ENCODE measurements at regions not wholly inside any gene's neighbourhood (a gene's known extent, or its start where the extent isn't known, plus 50 kb on each side); places are given as distances from the start of the nearest gene placed in this dataset.
A peak's percentile ranks its signal among the peaks of the same experiment; 100 is the strongest.
"Not testable (repeated sequence)": the region's sequence is repeated elsewhere in the genome, so short reads cannot be mapped to it uniquely, and the experiment has no call there.

DNA sequence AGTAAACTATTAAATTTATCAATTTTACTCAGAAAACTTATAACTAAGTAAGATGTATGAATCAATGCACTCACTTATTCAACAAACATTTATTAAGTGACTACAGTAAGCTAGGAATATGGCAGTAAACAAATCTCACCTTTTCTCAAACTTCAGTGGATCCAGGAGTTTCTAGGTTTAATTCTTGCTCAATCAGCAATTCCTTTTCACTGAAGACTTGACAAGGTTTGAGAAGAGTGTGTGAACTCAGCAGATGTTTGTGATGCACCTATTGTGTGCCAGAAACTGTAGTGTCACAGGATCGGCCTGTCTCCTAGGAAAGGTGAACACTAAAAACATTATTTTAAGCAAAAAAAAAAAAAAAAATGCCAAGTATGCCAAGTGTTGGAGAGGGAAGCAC is 167.8 kb downstream of the ALG10 start:
- no peak for DNase-seq

DNA sequence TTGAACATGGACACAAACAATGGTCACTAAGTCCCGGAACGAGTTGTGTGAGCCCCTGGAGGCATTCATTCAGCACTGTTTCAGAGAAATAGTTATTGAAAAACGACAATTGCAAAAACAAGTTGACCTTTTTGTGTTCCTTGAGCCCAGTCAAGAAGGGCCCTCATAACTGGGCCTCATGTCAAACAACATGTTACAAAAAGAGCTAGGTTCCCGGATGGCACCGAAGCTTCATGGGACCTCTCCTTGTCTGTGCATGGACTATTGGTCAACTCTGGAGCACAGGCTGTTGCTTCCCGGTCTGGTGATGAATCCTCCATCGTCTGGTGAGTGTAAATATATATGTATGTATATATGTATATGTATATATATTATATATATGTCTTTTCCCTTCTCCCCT is 176.6 kb downstream of the ALG10 start:
- no peak for DNase-seq

DNA sequence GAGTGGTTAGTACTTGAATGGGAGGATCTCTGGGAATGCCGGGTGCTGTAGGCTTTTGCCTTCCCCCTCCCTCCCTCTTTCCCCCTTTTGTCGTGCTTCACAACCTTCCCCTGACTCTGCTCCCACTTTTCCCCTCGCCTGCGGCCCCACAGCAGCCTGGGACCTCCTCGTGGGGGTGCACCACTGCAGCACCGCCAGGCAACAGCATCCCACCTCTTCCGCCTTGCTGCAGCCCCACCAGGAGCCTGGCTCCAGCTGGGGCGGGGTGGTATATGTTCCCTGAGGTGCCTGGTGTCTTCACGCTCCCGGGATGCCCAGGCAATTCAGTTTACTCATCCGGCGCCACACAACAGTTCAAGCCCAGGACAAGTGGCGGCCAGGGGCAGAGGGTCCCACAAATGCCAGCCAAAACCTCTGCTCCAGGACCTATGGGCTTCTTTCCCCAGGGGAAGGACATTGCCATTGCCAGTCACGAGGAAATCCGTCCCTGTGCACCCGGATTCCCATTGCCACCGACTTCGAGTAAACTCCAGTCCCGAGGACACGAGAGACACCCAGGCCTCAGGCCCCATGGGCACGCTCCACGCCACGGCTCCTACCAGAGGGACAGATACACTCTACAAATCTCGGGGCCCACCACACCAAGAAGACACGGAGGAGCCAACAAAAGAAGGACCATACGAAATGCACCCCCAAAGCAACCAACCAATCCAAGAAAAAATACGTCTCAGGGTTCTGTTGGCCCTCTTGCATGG is 181.7 kb downstream of the ALG10 start:
- no peak for DNase-seq

DNA sequence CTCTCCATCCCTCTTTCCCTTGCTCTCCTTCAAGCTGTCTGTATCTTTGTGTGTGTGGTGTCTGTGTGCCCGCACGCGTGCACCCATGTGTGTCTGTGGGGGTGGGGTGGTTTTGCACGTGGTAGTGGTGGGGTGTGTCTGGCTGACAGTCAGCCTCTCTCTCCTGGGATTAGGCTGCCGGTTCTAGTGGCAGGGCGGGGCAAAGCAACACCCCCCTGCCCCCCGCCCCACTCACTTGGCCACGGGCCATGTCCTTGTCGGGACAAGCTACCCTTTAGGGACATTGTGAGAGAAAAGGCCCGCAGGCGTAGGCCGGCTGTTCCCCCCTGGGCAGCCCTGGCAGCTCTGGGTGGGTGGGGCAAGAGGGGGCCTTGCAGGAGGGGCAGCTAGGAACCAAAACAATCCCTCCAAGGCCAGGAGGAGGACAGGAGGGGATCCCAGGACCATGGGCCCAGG is 182.6 kb downstream of the ALG10 start:
- no peak for DNase-seq

DNA sequence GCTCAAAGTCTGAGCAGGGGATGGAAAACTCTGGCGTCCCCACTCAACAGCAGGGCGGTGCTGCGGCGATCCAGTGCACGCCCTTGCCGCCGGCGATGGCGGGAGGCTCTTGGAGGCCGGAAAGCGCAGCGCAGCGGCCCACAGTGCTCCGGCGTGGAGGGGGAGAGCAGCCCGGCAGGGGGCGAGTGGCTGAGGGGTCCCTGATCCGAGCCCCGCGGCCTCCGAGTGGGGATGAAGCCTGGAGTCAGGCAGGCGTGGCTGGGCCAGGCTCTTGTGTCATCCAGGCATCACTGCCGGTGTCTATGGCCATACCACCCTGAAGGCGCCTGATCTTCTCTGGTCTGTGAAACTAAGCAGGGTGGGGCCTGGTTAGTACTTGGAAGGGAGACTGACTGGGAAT is 183.1 kb downstream of the ALG10 start:
- DNase-seq, result no peak

DNA sequence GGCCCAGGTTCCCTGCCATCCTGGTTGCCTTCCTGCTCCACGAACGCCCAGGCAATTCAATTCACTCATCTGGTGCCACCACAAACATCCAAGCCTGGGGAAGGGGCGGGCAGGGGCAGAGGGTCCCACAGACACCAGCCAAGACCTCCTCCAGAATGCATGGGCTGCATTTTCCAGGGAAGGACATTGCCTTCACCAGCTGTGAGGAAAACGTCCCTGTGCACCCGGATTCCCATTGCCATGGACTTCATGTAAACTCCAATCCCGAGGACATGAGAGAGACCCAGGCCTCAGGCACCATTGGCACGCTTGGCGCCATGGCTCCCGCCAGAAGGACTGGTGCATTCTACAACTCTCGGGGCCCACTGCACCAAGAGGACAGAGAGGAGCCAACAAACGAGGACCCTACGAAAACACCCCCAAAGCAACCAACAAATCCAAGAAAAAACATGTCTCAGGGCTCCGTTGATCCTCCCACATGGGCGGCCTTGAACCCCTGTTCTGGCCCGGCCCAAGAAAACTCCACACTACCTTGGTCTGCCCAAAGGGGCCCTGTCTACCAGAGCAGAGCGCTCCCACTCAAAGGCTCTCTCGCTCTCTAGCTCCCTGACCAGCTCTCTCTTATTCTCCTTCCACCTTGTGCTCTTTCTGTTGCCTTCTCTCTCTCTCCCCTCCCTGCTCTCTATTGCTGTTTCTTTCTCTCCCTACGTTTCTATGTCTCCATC is 183.9 kb downstream of the ALG10 start:
- no peak for DNase-seq

DNA sequence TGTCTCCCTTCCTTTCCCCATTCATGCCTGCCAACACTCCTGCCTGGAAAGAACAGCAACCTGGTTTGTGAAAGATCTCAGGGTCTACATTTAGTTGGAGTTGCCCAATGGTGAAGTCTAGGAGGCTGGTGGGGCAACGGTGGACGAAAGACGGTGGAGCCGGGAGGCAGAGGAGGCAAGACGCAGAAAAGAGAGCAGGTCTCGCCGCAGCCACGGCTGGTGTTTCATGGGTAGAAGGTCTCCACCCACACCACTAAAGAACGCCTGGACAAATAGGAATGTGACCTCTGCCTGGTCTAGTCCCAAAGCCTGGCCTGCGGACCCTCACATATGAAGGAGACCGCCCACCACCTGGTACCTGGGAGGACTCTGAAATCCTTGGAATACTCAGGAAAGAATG is 185.6 kb downstream of the ALG10 start:
- DNase-seq, result no peak

DNA sequence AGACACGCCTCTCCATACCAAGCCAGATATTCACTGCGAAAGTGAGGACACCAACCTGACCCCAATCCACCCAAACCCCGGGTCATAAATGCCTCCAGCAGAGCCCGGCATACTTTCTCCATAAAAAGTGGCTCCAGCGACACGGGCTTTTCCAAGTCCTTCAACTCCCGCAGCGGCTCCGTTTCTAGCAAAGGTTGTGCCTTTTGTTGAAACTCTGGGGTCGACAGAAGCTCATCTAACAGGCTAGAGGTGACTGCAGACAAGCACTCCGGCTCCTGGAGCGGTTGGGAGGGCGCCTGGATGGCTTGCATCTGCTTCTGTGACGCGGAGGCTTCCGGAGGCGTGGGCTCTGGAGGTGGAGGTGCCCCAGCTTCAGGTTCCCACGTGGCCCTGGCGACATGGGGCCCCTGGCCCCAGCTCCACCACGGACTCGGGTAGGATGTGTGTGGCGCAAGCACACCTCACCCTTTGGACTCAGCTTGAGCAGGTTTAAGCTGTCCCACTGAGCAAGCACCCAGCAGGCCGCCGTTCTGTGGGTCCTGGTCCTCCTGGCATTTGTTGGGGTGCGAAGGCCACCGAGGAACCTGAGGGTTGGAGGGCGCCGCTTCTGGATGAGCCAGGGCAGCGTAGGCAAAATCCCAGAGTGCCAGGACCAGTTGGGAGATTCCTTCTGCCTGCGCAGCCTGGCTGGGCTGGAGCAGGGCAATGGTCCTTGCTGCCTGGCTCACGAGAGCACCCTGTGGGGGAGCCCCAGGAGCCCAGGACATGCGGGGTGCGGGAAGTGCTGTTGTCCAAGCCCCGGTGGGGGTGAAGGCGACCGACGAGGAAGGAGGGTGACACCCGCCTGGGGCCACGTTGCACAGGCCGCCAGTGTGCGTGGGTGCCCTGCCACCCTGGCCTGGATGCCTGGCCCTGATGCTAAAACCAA is 186.3 kb downstream of the ALG10 start:
- DNase-seq, result no peak

DNA sequence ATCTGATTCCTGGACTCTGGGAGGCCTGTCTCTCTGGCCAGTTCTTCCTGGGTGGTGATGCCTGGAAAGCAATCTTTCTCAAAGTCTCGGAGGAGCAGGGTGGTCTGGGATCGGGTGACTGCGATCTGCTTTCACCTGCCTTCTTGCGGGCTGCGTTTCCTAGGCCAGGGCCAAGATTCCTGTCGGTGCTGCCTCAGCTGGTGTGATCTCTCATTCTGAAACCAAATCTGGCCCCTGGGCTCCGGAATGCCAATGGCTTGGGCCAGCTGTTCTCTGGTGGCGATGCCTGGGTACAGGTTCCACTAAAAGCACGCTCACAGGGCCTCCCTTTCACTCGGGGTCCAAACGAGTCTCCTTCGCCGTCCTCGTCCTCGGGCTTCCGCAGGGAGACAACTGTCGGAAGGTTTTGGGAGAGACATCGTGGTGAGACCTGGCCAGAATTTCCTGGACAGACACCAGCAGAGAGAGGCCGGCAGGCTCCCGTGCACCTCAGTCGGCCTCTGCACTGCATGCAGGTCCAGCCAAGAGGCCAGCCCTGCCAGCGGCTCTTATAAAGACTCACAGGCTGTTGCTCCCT is 187.1 kb downstream of the ALG10 start:
- no peak for DNase-seq

DNA sequence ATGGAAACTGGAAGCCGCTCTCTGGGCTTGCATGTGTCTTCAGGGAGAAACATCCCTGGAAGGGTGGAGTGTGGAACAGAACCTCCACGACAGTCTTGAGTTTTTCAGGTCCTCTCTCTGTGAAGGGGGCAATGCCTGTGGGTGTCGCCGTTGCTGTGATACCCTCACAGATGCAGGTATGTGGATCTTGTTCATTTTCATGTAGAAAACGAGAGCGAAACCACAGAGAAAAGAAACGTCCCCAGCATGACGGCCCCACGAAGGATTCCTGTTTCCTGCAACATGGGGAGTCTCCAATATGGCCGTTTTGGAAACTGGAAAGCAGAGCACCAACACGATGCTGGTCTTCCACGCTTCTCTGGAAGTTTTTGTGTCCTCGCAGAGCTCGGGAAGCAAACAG is 187.9 kb downstream of the ALG10 start:
- DNase-seq, result no peak

DNA sequence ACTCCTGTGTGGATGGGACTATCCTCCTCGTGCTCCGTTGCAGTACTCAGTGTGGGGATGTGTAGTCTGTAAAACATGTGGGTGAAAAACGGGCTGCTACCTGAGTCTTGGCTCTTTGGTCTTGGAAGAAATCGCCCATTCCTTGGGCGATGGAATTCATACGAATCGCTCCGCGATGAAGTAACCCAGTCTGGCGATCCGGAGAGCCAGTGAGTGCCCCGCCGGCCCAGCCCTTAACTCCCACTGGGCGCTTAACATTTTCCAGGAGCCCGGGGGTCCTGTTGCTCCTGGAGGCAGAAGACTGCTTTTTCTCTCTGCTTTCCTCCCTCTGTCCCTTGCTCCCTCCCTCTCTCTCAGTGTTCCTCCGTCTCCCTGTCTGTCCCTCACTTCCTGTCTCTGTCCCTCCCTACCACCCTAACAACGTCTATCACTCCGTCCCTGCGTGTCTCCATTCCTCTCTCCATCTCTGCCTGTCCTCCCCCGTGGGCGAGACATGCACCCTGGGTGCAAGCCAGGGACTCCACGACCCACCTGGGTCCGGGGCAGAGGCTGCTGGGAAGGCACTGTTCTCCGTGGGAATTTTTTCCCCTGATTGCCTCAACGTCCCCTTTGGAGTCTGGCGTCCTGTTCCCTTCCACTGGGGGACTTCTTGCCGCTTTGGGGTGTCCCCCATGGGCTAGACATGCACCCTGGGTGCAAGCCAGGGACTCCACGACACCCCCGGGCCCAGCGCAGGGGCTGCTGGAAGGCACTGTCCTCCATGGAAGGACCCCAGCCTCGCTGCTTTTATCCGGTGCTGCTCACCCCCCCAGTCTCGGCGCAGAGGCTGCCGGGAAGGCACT is 188.6 kb downstream of the ALG10 start:
- no peak for DNase-seq

DNA sequence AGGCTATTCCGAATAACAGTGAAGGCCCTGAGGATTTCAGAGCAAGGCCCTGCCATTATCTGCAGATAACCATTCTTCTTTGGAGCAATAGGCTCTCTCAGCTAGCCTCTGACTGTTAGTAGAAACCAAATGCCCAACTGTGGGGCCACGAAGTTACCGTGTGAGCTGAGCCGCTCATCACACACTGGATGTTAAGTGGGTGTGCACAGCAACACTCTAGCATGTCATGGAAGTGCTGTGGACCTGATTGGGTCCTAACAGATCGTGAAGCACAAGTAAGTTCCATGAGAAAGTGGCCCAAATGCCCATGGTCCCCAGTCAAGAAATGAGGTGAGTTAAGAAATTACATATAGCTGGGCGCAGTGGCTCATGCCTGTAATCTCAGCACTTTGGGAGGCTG is 190.4 kb downstream of the ALG10 start:
- DNase-seq, result no peak

DNA sequence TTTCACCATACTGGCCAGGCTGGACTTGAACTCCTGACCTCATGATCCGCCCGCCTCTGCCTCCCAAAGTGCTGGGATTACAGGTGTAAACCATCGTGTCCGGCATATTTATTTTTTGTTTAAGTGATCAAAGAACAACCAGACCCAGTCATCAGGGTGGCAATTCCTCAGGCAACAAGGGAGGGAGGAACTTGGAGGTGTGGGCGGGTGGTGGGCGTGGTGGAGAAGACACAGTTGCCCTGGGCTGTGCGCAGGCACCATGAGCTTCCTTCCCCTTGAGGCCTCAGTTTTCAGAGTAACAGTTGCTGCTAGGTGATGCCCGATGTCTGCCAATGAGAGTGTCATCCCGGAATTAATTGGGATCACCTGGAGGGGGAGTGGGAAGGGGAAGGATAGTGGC is 191.7 kb downstream of the ALG10 start:
- DNase-seq, result no peak

DNA sequence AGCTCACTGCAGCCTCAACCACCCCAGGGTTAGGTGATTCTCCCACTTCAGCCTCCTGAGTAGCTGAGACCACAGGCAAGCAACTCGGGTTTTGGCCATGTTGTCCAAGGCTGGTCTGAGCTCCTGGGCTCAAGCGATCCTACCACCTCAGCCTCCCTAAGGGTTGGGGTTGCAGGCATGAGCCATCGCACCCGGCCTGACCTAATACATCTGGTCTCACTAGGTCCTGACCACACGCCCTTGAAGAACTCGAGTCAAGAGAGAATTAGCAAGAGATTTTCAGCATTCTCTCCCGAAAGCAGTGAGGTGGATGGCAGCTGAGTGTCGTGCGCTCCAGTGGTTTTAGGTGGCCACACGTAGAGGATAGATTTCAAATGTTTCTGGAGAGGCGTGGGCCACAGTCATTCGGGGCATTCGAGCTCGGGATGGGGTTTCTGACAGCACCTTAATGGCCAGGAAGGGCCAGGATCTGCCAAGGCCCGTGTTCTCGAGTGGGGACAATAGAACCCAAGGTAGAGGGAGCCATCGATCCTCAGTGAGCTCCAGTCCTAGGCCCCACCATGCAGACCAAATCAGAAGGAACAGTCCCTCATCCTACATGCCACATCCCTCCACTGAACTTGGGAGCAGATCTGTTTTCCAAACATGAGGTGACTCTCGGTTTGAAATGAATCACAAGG is 193.1 kb downstream of the ALG10 start:
- DNase-seq, result no peak

DNA sequence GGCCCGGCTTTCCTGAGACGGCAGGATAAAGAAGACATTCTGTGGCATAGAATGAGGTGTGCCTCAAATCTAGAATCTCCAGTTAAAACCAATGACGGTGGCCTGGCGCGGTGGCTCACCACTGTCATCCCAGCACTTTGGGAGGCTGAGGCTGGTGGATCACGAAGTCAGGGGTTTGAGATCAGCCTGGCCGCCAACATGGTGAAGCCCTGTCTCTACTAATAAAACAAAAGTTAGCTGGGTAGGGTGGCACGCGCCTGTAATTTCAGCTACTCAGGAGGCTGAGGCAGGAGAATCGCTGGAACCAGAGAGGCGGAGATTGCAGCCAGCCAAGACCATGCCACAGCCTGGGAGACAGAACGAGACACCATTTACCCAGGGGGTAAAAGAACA is 193.6 kb downstream of the ALG10 start:
- no peak for DNase-seq

DNA sequence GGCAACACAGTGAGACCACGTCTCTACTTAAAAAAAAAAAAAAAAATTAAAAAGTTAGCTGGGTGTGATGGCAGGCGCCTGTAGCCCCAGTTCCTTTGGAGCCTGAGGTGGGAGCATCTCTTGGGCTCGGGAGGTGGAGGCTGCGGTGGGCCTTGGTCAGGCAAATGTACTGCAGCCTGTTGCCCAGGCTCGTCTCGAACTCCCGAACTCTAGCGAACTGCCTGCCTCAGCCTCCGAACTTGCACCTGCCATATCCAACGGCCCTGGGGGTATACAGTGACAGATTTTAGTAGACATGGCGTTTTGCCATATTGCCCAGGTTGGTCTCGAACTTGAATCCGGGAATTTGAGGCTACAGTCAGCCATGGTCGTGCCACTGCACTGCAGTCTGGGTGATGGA is 195.4 kb downstream of the ALG10 start:
- no peak for DNase-seq

DNA sequence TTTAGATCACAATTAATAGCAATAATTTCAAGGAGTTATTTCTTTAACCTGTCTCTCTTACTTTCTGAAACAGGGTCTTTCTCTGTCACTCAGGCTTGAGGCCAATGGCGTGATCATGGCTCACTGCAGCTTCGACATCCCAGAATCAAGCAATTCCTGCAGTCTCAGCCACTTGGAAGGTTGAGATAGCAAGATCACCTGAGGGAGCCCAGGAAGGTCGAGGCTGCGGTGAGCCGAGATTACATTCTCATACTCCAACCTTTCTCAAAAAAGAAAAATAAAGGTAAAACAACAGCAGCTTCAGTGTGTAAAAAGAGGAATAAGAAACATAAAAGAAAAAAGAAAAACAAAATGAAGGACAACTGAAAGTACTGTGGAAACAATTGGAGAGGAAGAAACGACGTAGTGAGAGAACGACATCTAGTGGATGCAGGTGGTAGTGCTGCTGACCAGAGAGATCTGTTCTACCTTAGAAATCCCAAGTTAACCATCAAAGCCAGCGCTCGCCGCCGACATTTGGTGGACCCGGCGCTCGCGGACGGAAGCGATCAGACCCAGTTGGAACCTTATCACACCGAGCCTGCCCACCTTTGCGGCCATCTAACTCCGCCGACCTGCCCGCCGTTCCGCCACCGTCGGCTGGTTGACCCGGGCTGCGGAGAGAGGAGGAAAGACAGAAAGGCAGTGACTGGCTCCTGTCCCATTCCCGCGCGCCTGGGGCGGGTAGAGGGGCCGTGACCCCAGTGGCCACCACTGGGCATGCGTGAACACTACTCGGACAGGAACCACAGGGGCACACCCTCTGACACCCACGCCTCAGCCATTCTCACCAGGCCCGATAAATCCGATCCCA is 196.1 kb downstream of the ALG10 start:
- DNase-seq, result peak; percentile 7

DNA sequence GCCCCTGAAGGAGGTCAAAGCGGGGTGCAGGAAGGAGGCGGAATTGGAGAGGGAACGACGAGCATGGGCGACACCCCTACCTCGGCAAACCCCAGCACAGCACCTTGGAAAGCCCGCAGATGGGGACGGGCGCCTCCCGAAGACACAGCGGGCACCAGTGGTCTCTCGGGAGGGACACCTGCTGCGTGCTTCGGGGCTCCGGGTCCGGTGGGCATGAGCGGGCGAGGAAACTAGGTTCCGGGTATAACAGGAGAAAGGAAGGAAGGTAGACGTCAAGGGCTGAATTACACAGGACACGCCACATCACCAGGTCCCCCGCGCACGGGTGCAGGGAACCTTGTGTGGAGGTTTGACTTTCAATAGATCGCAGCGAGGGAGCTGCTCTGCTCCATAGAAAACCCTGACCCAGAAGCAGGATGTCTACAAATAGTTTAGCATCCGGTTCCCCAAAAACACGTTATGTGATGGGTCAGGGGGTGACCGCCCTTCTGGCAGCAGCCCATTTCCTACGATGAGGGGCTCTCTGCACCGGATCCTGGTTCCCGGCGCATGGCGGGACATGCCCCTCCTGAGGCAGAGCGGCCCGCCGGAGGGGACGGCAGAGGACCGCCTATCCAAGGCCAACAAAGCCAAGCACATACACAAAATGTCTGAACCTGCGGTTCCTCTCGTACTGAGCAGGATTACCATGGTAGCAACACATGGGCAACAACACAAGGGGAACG is 196.9 kb downstream of the ALG10 start:
- DNase-seq, result no peak

DNA sequence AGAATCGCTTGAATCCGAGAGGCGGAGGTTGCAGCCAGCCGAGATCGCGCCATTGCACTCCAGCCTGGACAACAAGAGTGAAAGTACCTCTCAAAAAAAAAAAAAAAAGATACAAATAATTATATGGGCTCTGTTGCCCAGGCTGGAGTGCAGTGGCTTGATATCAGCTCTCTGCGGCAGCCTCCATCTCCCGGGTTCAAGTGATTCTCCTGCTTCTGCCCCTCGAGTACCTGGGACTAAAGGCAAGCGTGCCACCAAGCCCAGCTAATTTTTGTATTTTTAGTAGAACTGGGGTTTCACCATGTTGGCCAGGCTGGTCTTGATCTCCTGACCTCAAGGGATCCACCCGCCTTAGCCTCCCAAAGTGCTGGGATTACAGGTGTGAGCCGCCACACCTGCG is 197.8 kb downstream of the ALG10 start:
- not testable (repeated sequence) for DNase-seq
